Mesenchymal stem cell (in vitro differentiated cells and primary cell): ENCODE measurements at regions not wholly inside any gene's neighbourhood (a gene's known extent, or its start where the extent isn't known, plus 50 kb on each side); places are given as distances from the start of the nearest gene placed in this dataset.
A peak's percentile ranks its signal among the peaks of the same experiment; 100 is the strongest.

Source experiments
- DNase-seq: peaks from one replicate; pipeline ENCODE4 v3.0.0-alpha.2; 2013
- H2AFZ ChIP-seq: one replicate; pipeline ENCODE4 v1.6.1; 2013; ENCODE audit warnings: low read depth, mild to moderate bottlenecking, control low read depth, inconsistent platforms, low read length, moderate library complexity
- H2AK5ac ChIP-seq: 2 replicates; pipeline ENCODE4 v1.6.1; 2013; ENCODE audit warnings: low read length, moderate library complexity, mild to moderate bottlenecking, inconsistent platforms; ENCODE audit not compliant: severe bottlenecking
- H2BK120ac ChIP-seq: one replicate; pipeline ENCODE4 v1.6.1; 2013; ENCODE audit warnings: low read depth, mild to moderate bottlenecking, inconsistent platforms, low read length, moderate library complexity
- H2BK12ac ChIP-seq, 2 experiments: one replicate each; pipeline ENCODE4 v1.6.1; 2013; ENCODE audit warnings: inconsistent platforms in 2 of 2, low read length in 2 of 2, mild to moderate bottlenecking in 2 of 2, moderate library complexity in 2 of 2, control low read depth in 1 of 2
- H2BK15ac ChIP-seq: one replicate; pipeline ENCODE4 v1.6.1; 2013; ENCODE audit warnings: mild to moderate bottlenecking, low read depth, inconsistent platforms; ENCODE audit not compliant: poor library complexity, severe bottlenecking
- H2BK5ac ChIP-seq: 2 replicates; pipeline ENCODE4 v1.6.1; 2013; ENCODE audit warnings: low read depth, mild to moderate bottlenecking, low read length, control low read depth, inconsistent platforms; ENCODE audit not compliant: poor library complexity, severe bottlenecking
- H3K14ac ChIP-seq, 2 experiments: one replicate each; pipeline ENCODE4 v1.6.1; 2013; ENCODE audit warnings: inconsistent platforms in 2 of 2, low read length in 2 of 2, control low read depth in 1 of 2, mild to moderate bottlenecking in 1 of 2, moderate library complexity in 1 of 2
- H3K18ac ChIP-seq, 2 experiments: one replicate each; pipeline ENCODE4 v1.6.1; 2013; ENCODE audit warnings: inconsistent platforms in 2 of 2, low read length in 2 of 2, control low read depth in 1 of 2, low read depth in 1 of 2, mild to moderate bottlenecking in 1 of 2
- H3K23ac ChIP-seq, 2 experiments: one replicate each; pipeline ENCODE4 v1.6.1; 2013; ENCODE audit warnings: inconsistent platforms in 2 of 2, low read length in 2 of 2, mild to moderate bottlenecking in 2 of 2, moderate library complexity in 2 of 2, control low read depth in 1 of 2
- H3K27ac ChIP-seq: 2 replicates; pipeline ENCODE4 v1.5.1; 2013; ENCODE audit warnings: mild to moderate bottlenecking, moderate library complexity, low read length, control low read depth, inconsistent platforms; ENCODE audit not compliant: poor library complexity, severe bottlenecking
- H3K27me3 ChIP-seq, 2 experiments: 2 replicates each; pipeline versions ENCODE4 v1.6.1 to v1.7.0; 2013; ENCODE audit warnings: low read length in 2 of 2, mild to moderate bottlenecking in 2 of 2, moderate library complexity in 2 of 2, control low read depth in 1 of 2, inconsistent platforms in 1 of 2; ENCODE audit not compliant: control insufficient read depth in 1 of 2, insufficient read depth in 1 of 2
- H3K36me3 ChIP-seq, 2 experiments: 2 replicates each; pipeline versions ENCODE4 v1.6.1 to v1.7.0; 2013; ENCODE audit warnings: low read length in 2 of 2, control low read depth in 1 of 2, inconsistent platforms in 1 of 2, low read depth in 1 of 2, mild to moderate bottlenecking in 1 of 2; ENCODE audit not compliant: insufficient read depth in 2 of 2, control insufficient read depth in 1 of 2
- H3K4ac ChIP-seq, 2 experiments: one replicate each; pipeline ENCODE4 v1.6.1; 2013; ENCODE audit warnings: inconsistent platforms in 2 of 2, low read length in 2 of 2, mild to moderate bottlenecking in 2 of 2, moderate library complexity in 2 of 2, control low read depth in 1 of 2, low read depth in 1 of 2
- H3K4me1 ChIP-seq: 2 replicates; pipeline ENCODE4 v1.6.1; 2013; ENCODE audit warnings: low read depth, low read length, control low read depth; ENCODE audit not compliant: control insufficient read depth, insufficient read depth
- H3K4me2 ChIP-seq: 2 replicates; pipeline ENCODE4 v1.6.1; 2013; ENCODE audit warnings: low read length, mild to moderate bottlenecking, inconsistent platforms; ENCODE audit not compliant: poor library complexity, severe bottlenecking
- H3K4me3 ChIP-seq, 2 experiments: 2 replicates each; pipeline versions ENCODE4 v1.5.1 to v1.7.0; 2013; ENCODE audit warnings: low read length in 2 of 2, mild to moderate bottlenecking in 2 of 2, control low read depth in 1 of 2, low read depth in 1 of 2; ENCODE audit not compliant: insufficient read depth in 1 of 2
- H3K79me1 ChIP-seq: replicated peaks from 2 replicates; pipeline ENCODE4 v1.6.1; 2013; ENCODE audit warnings: mild to moderate bottlenecking, control low read depth, low read length, inconsistent platforms; ENCODE audit not compliant: poor library complexity, severe bottlenecking
- H3K9ac ChIP-seq: 2 replicates; pipeline ENCODE4 v1.7.0; 2013; ENCODE audit warnings: mild to moderate bottlenecking, low read length, moderate library complexity
- H3K9me3 ChIP-seq: 2 replicates; pipeline ENCODE4 v1.7.0; 2013; ENCODE audit warnings: mild to moderate bottlenecking, low read length; ENCODE audit not compliant: control insufficient read depth
- H4K8ac ChIP-seq: one replicate; pipeline ENCODE4 v1.6.1; 2013; ENCODE audit warnings: inconsistent platforms, mild to moderate bottlenecking, low read length, moderate library complexity
- H4K91ac ChIP-seq: one replicate; pipeline ENCODE4 v1.6.1; 2013; ENCODE audit warnings: mild to moderate bottlenecking, low read length, inconsistent platforms
- whole genome bisulfite sequencing: methylation state at CpG from one replicate; pipeline ENCODE4 v1.1.7; 2013; ENCODE audit warnings: mixed read lengths; 5-methylcytosine and 5-hydroxymethylcytosine counted together

DNA sequence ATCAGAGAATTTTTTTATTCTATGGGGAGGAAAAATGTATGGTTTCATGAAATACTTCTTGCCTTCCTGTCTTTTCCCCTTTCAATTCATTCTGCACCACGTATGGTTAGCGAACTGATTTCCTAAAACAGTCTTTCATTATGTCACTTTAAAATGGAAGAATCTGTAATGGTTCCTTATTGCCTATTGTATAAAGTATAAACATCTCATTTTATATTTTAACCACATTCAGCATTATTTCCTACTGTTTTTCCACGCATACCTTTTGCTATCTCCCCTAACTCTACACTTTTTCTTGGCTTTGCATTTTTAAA, 232.3 kb upstream of the B3GALT2 start:
- Histone ChIP-seq H3K4me2 (no peak overlapping the region), H2AFZ (no peak overlapping the region), H3K23ac (no peak overlapping the region), H3K9me3 (no peaks in the 10 kb centered on the region), H2BK15ac (no peak overlapping the region), H3K18ac (no peak overlapping the region), H4K8ac (no peak overlapping the region), H3K36me3 (no peaks in the 10 kb centered on the region), H2BK12ac (no peak overlapping the region), H3K27me3 (no peaks in the 10 kb centered on the region), H3K4me3 (peak overlapping the region in 1 of 2 experiments; percentile 73), H3K27ac (no peak overlapping the region), H2AK5ac (no peak overlapping the region), H2BK120ac (no peak overlapping the region), H4K91ac (no peak overlapping the region), H3K4me1 (no peaks in the 10 kb centered on the region), H3K14ac (no peak overlapping the region), H3K79me1 (no peaks in the 10 kb centered on the region), H2BK5ac (no peak overlapping the region), H3K9ac (peak overlapping the region; percentile 78), H3K4ac (no peak overlapping the region)
- DNase-seq = no peak
- 100% methylated on average over 1 of the region's 3 CpGs for WGBS

DNA sequence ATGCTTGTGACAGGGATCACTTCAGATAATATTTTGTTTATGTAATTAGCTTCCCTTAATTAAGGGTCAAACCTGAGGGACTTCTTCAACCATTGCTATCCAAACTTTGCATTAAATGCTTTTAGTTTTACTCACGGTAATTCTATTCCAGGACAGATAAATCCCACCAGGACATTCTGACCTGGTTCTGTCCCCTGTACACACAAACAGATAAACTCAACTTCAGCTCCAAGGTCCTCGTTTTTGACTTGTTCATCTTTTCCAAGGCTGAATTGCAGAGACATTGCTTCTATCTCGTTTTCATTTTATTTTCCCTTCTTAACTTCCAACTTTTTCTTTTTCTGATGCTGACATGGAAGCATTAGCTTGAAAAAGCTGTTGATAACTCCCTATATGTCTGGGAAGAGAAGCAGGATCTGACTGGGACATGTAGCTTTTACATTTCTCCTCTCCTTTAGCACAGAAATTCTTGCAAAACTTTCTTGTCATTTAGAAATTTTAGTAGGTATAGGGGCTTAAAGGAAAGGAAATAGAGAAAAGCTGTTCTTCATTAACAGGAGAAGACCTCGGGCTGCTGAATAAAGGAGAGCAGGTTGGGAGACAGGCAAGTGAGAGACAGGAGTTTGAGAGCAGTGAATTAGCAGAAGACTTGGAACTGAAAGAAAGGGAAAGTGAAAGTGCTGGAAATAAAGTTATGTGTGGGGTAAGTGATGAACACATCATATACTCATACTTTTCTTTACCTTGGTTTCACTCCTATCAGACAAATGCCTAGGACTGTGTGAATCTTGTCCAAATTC, 231.7 kb upstream of the B3GALT2 start:
- Histone ChIP-seq H4K8ac (no peak overlapping the region), H2BK120ac (no peak overlapping the region), H2BK15ac (no peak overlapping the region), H3K27me3 (no peaks in the 10 kb centered on the region), H3K23ac (no peak overlapping the region), H4K91ac (no peak overlapping the region), H3K9me3 (no peaks in the 10 kb centered on the region), H3K4me2 (no peak overlapping the region), H3K4me3 (peak overlapping the region in 1 of 2 experiments; percentile 73), H3K79me1 (no peaks in the 10 kb centered on the region), H2BK5ac (no peak overlapping the region), H2AK5ac (no peak overlapping the region), H3K14ac (no peak overlapping the region), H2AFZ (no peak overlapping the region), H3K27ac (peak overlapping the region; percentile 33), H2BK12ac (no peak overlapping the region), H3K36me3 (no peaks in the 10 kb centered on the region), H3K4ac (no peak overlapping the region), H3K18ac (peak overlapping the region in 1 of 2 experiments; percentile 6), H3K4me1 (no peaks in the 10 kb centered on the region), H3K9ac (peak overlapping the region; percentile 78)
- 82% methylated on average over 4 of the region's 4 CpGs for whole genome bisulfite sequencing
- peak; percentile 65 for DNase-seq

DNA sequence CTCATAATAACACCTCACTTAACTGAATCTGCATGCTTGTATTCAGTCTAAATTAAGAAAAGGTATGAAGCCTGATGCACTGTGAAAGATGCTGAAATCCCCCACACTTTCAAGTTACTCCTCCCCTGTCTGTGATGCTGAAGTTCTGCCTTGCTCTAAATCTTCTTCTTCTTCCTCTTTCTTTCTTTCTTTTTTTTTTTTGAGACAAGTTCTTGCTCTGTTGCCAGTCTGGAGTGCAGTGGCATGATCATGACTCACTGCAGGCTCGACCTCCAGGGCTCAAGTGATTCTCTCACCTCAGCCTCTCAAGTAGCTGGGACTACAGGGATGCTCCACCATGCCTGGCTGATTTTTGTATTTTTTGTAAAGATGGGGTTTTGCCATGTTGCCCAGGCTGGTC, 231.0 kb upstream of the B3GALT2 start:
- Histone ChIP-seq H3K9me3 (no peaks in the 10 kb centered on the region), H3K4me1 (no peaks in the 10 kb centered on the region), H2AFZ (no peak overlapping the region), H3K27me3 (no peaks in the 10 kb centered on the region), H3K4me2 (no peak overlapping the region), H3K79me1 (no peaks in the 10 kb centered on the region), H3K18ac (no peak overlapping the region), H3K23ac (no peak overlapping the region), H3K4me3 (no peak overlapping the region), H2BK12ac (no peak overlapping the region), H3K27ac (no peak overlapping the region), H2BK120ac (no peak overlapping the region), H2BK15ac (no peak overlapping the region), H3K14ac (no peak overlapping the region), H4K8ac (no peak overlapping the region), H2AK5ac (no peak overlapping the region), H3K9ac (no peak overlapping the region), H3K36me3 (no peaks in the 10 kb centered on the region), H4K91ac (no peak overlapping the region), H2BK5ac (no peak overlapping the region), H3K4ac (no peak overlapping the region)
- WGBS = 83% methylated on average over 1 of the region's 1 CpG
- DNase-seq = peak; percentile 60

DNA sequence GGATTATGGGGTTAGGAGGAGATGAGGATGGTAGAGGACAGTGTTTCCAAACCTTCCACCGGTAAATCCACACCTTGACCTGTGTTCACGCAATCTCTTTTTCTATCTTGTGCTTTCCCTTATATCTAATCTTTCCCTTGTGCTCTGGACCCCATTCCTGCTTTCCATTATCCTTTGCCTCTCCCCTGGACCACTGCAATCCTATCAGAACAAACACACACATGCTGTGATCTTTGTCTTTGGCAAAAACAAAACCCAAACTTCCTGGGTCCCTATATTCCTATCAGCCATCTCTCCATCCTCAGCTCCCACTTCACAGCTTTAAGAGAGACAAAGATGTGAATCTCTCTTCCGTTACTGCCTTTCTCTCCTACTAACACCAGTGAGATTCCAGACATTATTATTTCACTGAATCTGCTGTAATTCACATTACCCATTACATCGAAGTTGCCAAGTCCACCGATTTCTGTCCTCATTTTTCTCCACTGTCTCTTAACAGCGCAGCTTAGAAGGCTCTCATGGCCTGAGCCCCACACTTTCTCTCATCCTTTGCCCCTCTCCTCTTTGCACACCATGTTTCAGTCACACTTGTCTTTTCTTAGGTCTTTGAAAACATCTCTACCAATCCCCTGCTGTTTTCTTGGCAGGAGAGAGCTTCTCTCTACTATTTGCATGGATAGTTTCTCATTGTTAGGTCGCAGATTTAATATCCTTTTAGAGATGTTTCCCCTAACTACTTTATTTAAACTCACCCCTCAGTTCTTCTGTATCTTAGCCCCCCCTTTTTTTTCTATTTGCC, 230.0 kb upstream of the B3GALT2 start:
- Histone ChIP-seq H3K4ac (peak overlapping the region in 1 of 2 experiments; percentile 11), H3K27me3 (no peaks in the 10 kb centered on the region), H3K18ac (no peak overlapping the region), H2BK15ac (no peak overlapping the region), H3K27ac (no peak overlapping the region), H3K4me2 (no peak overlapping the region), H2AFZ (no peak overlapping the region), H2BK120ac (no peak overlapping the region), H3K79me1 (no peaks in the 10 kb centered on the region), H3K14ac (no peak overlapping the region), H3K4me3 (no peak overlapping the region), H3K4me1 (no peaks in the 10 kb centered on the region), H4K8ac (no peak overlapping the region), H3K23ac (no peak overlapping the region), H2AK5ac (peak overlapping the region; percentile 87), H4K91ac (no peak overlapping the region), H2BK12ac (peak overlapping the region in 1 of 2 experiments; percentile 16), H3K9ac (no peak overlapping the region), H3K36me3 (no peaks in the 10 kb centered on the region), H3K9me3 (no peaks in the 10 kb centered on the region), H2BK5ac (no peak overlapping the region)
- WGBS = 96% methylated on average over 6 of the region's 7 CpGs
- DNase-seq = no peak
